Thyroid gland (tissue), 4 donors: ENCODE measurements at regions not wholly inside any gene's neighbourhood (a gene's known extent, or its start where the extent isn't known, plus 50 kb on each side); places are given as distances from the start of the nearest gene placed in this dataset.

Experiments
- DNase-seq, 2 donors: peaks; one replicate each; pipeline ENCODE4 v3.0.0-alpha.2; 2019
- H3K27ac ChIP-seq, 3 donors: fragments of 200-600 bp; sonication (generic); 1 replicate in 2 of 3; 2 replicates in 1 of 3; pipeline ENCODE4 v1.5.1; 2016 to 2019; ENCODE audit warnings: mild to moderate bottlenecking in 1 of 3, moderate library complexity in 1 of 3
- H3K27me3 ChIP-seq: fragments of 200-600 bp; sonication (generic); one replicate; pipeline ENCODE4 v1.5.1; 2019
- H3K36me3 ChIP-seq, 2 donors: fragments of 200-600 bp; sonication (generic); one replicate each; pipeline ENCODE4 v1.5.1; 2016 to 2019
- H3K4me1 ChIP-seq, 2 donors: fragments of 200-600 bp; sonication (generic); one replicate each; pipeline ENCODE4 v1.5.1; 2017 to 2019
- H3K4me3 ChIP-seq, 3 donors: fragments of 200-600 bp; sonication (generic); replicated peaks in 1 of 3; 1 replicate in 2 of 3; 2 replicates in 1 of 3; pipeline ENCODE4 v1.5.1; 2016; ENCODE audit warnings: mild to moderate bottlenecking in 1 of 3
- H3K9me3 ChIP-seq: fragments of 200-600 bp; sonication (generic); one replicate; pipeline ENCODE4 v1.5.1; 2017
- CTCF ChIP-seq, 6 experiments: fragments of 200-600 bp in 3 of 6; fragments of 450-650 bp in 3 of 6; sonication (generic) in 3 of 6; IDR thresholded peaks; one replicate each; pipeline ENCODE4 v1.5.1; 2016 to 2019; ENCODE audit warnings: antibody characterized with exemption in 6 of 6, mild to moderate bottlenecking in 2 of 6, inconsistent platforms in 1 of 6, moderate library complexity in 1 of 6
- POLR2A ChIP-seq, 2 donors: fragments of 450-650 bp; IDR thresholded peaks; one replicate each; pipeline ENCODE4 v1.6.1; 2017; ENCODE audit warnings: antibody characterized with exemption in 2 of 2, mild to moderate bottlenecking in 2 of 2, moderate library complexity in 1 of 2
- WGBS, 2 donors: methylation state at CpG; one replicate each; pipeline ENCODE4 v1.1.5; 2017; 5-methylcytosine and 5-hydroxymethylcytosine counted together
- intact Hi-C: fragments of 100-400 bp; cut with DNase I; formaldehyde crosslinking; loops from one replicate; pipeline ENCODE4 v1.15.1; 2023

GRCh38 chr19:30802424-30803013, 430.3 kb downstream of the ZNF536 start:
- H3K9me3 ChIP-seq: no peaks in the 10 kb centered on the region
- WGBS, 2 donors: 88 to 93% methylated on average over 6 of the region's 6 CpGs
- intact Hi-C loops: no loop called here
- TF ChIP-seq POLR2A (IDR thresholded peaks at IDR 0.05): no peak
- TF ChIP-seq CTCF (IDR thresholded peaks at IDR 0.05): no peak
- DNase-seq: no peak
- H3K27ac ChIP-seq: no peak overlapping the region
- no peaks in the 10 kb centered on the region for H3K4me1 ChIP-seq
- H3K27me3 ChIP-seq: no peaks in the 10 kb centered on the region
- no peaks in the 10 kb centered on the region for H3K36me3 ChIP-seq
- H3K4me3 ChIP-seq: no peak overlapping the region

- Histone ChIP-seq H3K36me3 (no peaks in the 10 kb centered on the region), H3K9me3 (no peaks in the 10 kb centered on the region), H3K27ac (no peak overlapping the region), H3K4me1 (no peaks in the 10 kb centered on the region), H3K4me3 (no peak overlapping the region), H3K27me3 (no peaks in the 10 kb centered on the region)
- WGBS, 2 donors: 39 to 44% methylated on average over 22 of the region's 22 CpGs
- TF ChIP-seq POLR2A (IDR thresholded peaks at IDR 0.05) (no peak), CTCF (IDR thresholded peaks at IDR 0.05) (peak; percentile 28 to 84 (median 72))
- peak; percentile 57 to 73 for DNase-seq
- intact Hi-C loops: no loop called here
Measured at GRCh38 chr19:30799865-30800755, 427.9 kb downstream of the ZNF536 start.

GRCh38 chr19:30795727-30796126, 423.5 kb downstream of the ZNF536 start:
- H3K9me3 ChIP-seq: no peaks in the 10 kb centered on the region
- TF ChIP-seq CTCF (IDR thresholded peaks at IDR 0.05): no peak
- TF ChIP-seq POLR2A (IDR thresholded peaks at IDR 0.05): no peak
- no peak overlapping the region for H3K4me3 ChIP-seq
- DNase-seq: no peak
- intact Hi-C loops: no loop called here
- 85 to 93% methylated on average over 3 of the region's 5 CpGs for WGBS, 2 donors
- no peaks in the 10 kb centered on the region for H3K36me3 ChIP-seq
- no peak overlapping the region for H3K27ac ChIP-seq
- H3K4me1 ChIP-seq: no peaks in the 10 kb centered on the region
- H3K27me3 ChIP-seq: no peaks in the 10 kb centered on the region

GRCh38 chr19:30792561-30793505, 420.6 kb downstream of the ZNF536 start:
- Histone ChIP-seq H3K27me3 (no peaks in the 10 kb centered on the region), H3K4me3 (no peak overlapping the region), H3K9me3 (no peaks in the 10 kb centered on the region), H3K27ac (no peak overlapping the region), H3K4me1 (no peaks in the 10 kb centered on the region), H3K36me3 (no peaks in the 10 kb centered on the region)
- 74 to 78% methylated on average over 6 of the region's 6 CpGs for WGBS, 2 donors
- intact Hi-C loops: no loop called here
- TF ChIP-seq POLR2A (IDR thresholded peaks at IDR 0.05) (no peak), CTCF (IDR thresholded peaks at IDR 0.05) (no peak)
- DNase-seq: no peak
